ENCODE measurements at regions not wholly inside any gene's neighbourhood (a gene's known extent, or its start where the extent isn't known, plus 50 kb on each side); places are given as distances from the start of the nearest gene placed in this dataset.
"Not testable (repeated sequence)": the region's sequence is repeated elsewhere in the genome, so short reads cannot be mapped to it uniquely, and the experiment has no call there.

GRCh38 chr10:43921881-43922280 lies 273.2 kb upstream of the ZNF32 start:
- DNase-seq = no peak
- intact Hi-C loops (cut with micrococcal nuclease) = no loop called here
- no peak overlapping the region for H3K27ac Mint-ChIP-seq
- no peaks in the 10 kb centered on the region for H3K9me3 Mint-ChIP-seq
- no peaks in the 10 kb centered on the region for H3K36me3 Mint-ChIP-seq (ENCODE audit: low read depth)
- no peaks in the 10 kb centered on the region for H3K4me1 Mint-ChIP-seq (ENCODE audit: low read depth)
- H3K4me3 Mint-ChIP-seq = no peak overlapping the region
- CTCF ChIA-PET = no interaction called here
- no peaks in the 10 kb centered on the region for H3K27me3 Mint-ChIP-seq (ENCODE audit: low read depth)

- DNase-seq = no peak
- Mint-ChIP-seq H3K4me1 (ENCODE audit: low read depth) (no peaks in the 10 kb centered on the region), H3K9me3 (peaks cover 2% of the 10 kb centered on the region), H3K27me3 (ENCODE audit: low read depth) (no peaks in the 10 kb centered on the region), H3K36me3 (ENCODE audit: low read depth) (no peaks in the 10 kb centered on the region), H3K4me3 (no peak overlapping the region), H3K27ac (no peak overlapping the region)
- CTCF ChIA-PET = no interaction called here
- intact Hi-C loops (cut with micrococcal nuclease) = no loop called here
Observed at GRCh38 chr10:43921478-43921877, 272.8 kb upstream of the ZNF32 start.

- CTCF ChIA-PET; H3K9me3 Mint-ChIP-seq; H3K36me3 Mint-ChIP-seq (ENCODE audit: low read depth): not testable (repeated sequence)
Observed at GRCh38 chr10:43920236-43920758, 271.6 kb upstream of the ZNF32 start.

GRCh38 chr10:43913676-43914235 lies 265.1 kb upstream of the ZNF32 start:
- no peaks in the 10 kb centered on the region for H3K4me1 Mint-ChIP-seq (ENCODE audit: low read depth)
- no peak overlapping the region for H3K27ac Mint-ChIP-seq
- H3K27me3 Mint-ChIP-seq (ENCODE audit: low read depth) = no peaks in the 10 kb centered on the region
- CTCF ChIA-PET = interaction anchor here (0.6 kb wide), 1 partner anchor 621 kb away, joined by 3 read pairs; no protein-coding TSS in a partner anchor
- intact Hi-C loops (cut with micrococcal nuclease) = no loop called here
- no peaks in the 10 kb centered on the region for H3K36me3 Mint-ChIP-seq (ENCODE audit: low read depth)
- H3K4me3 Mint-ChIP-seq = no peak overlapping the region
- no peak for DNase-seq
- peaks cover 5% of the 10 kb centered on the region for H3K9me3 Mint-ChIP-seq

More at GRCh38 chr10:43920236-43920758, 271.6 kb upstream of the ZNF32 start:
- H3K27ac Mint-ChIP-seq; DNase-seq; intact Hi-C loops (cut with micrococcal nuclease); H3K27me3 Mint-ChIP-seq (ENCODE audit: low read depth); H3K4me1 Mint-ChIP-seq (ENCODE audit: low read depth); H3K4me3 Mint-ChIP-seq: not testable (repeated sequence)

- DNase-seq = no peak
- Mint-ChIP-seq H3K27me3 (ENCODE audit: low read depth) (no peaks in the 10 kb centered on the region), H3K4me1 (ENCODE audit: low read depth) (no peaks in the 10 kb centered on the region), H3K9me3 (peaks cover 5% of the 10 kb centered on the region), H3K4me3 (no peak overlapping the region), H3K36me3 (ENCODE audit: low read depth) (no peaks in the 10 kb centered on the region), H3K27ac (no peak overlapping the region)
- intact Hi-C loops (cut with micrococcal nuclease) = no loop called here
- CTCF ChIA-PET = no interaction called here
Observed at GRCh38 chr10:43912469-43912868, 263.8 kb upstream of the ZNF32 start.

GRCh38 chr10:43906490-43906889 lies 257.8 kb upstream of the ZNF32 start:
- DNase-seq = no peak
- Mint-ChIP-seq H3K4me1 (ENCODE audit: low read depth) (no peaks in the 10 kb centered on the region), H3K27ac (no peak overlapping the region), H3K27me3 (ENCODE audit: low read depth) (no peaks in the 10 kb centered on the region), H3K36me3 (ENCODE audit: low read depth) (no peaks in the 10 kb centered on the region), H3K4me3 (no peak overlapping the region), H3K9me3 (no peaks in the 10 kb centered on the region)
- CTCF ChIA-PET = no interaction called here
- intact Hi-C loops (cut with micrococcal nuclease) = no loop called here

- H3K36me3 Mint-ChIP-seq (ENCODE audit: low read depth) = no peaks in the 10 kb centered on the region
- no peaks in the 10 kb centered on the region for H3K9me3 Mint-ChIP-seq
- H3K27me3 Mint-ChIP-seq (ENCODE audit: low read depth) = no peaks in the 10 kb centered on the region
- H3K4me3 Mint-ChIP-seq = no peak overlapping the region
- no peaks in the 10 kb centered on the region for H3K4me1 Mint-ChIP-seq (ENCODE audit: low read depth)
- no peak overlapping the region for H3K27ac Mint-ChIP-seq
- no peak for DNase-seq
- intact Hi-C loops (cut with micrococcal nuclease) = no loop called here
- CTCF ChIA-PET = interaction anchor here (0.5 to 1.2 kb wide), 2 partner anchors 216 to 234 kb away, joined by 3 to 4 read pairs; no protein-coding TSS in a partner anchor
Observed at GRCh38 chr10:43905512-43906236, 257.0 kb upstream of the ZNF32 start.

GRCh38 chr10:43904844-43905243 lies 256.2 kb upstream of the ZNF32 start:
- no peaks in the 10 kb centered on the region for H3K4me1 Mint-ChIP-seq (ENCODE audit: low read depth)
- CTCF ChIA-PET = interaction anchor here (0.6 to 1.2 kb wide), 3 partner anchors 27 to 215 kb away, joined by 3 to 4 read pairs (median 3); no protein-coding TSS in a partner anchor
- no peak overlapping the region for H3K27ac Mint-ChIP-seq
- H3K27me3 Mint-ChIP-seq (ENCODE audit: low read depth) = no peaks in the 10 kb centered on the region
- intact Hi-C loops (cut with micrococcal nuclease) = no loop called here
- no peaks in the 10 kb centered on the region for H3K36me3 Mint-ChIP-seq (ENCODE audit: low read depth)
- no peak for DNase-seq
- H3K4me3 Mint-ChIP-seq = no peak overlapping the region
- H3K9me3 Mint-ChIP-seq = no peaks in the 10 kb centered on the region

GRCh38 chr10:43904301-43904700 lies 255.6 kb upstream of the ZNF32 start:
- H3K36me3 Mint-ChIP-seq (ENCODE audit: low read depth) = no peaks in the 10 kb centered on the region
- CTCF ChIA-PET = interaction anchor here (1.2 kb wide), 1 partner anchor 215 kb away, joined by 4 read pairs; no protein-coding TSS in a partner anchor
- H3K4me3 Mint-ChIP-seq = no peak overlapping the region
- intact Hi-C loops (cut with micrococcal nuclease) = no loop called here
- H3K4me1 Mint-ChIP-seq (ENCODE audit: low read depth) = no peaks in the 10 kb centered on the region
- no peaks in the 10 kb centered on the region for H3K9me3 Mint-ChIP-seq
- no peak for DNase-seq
- no peak overlapping the region for H3K27ac Mint-ChIP-seq
- H3K27me3 Mint-ChIP-seq (ENCODE audit: low read depth) = no peaks in the 10 kb centered on the region

GRCh38 chr10:43903451-43903850 lies 254.8 kb upstream of the ZNF32 start:
- H3K36me3 Mint-ChIP-seq (ENCODE audit: low read depth) = no peaks in the 10 kb centered on the region
- no peaks in the 10 kb centered on the region for H3K27me3 Mint-ChIP-seq (ENCODE audit: low read depth)
- intact Hi-C loops (cut with micrococcal nuclease) = no loop called here
- no peak overlapping the region for H3K27ac Mint-ChIP-seq
- H3K9me3 Mint-ChIP-seq = no peaks in the 10 kb centered on the region
- H3K4me3 Mint-ChIP-seq = no peak overlapping the region
- DNase-seq = no peak
- H3K4me1 Mint-ChIP-seq (ENCODE audit: low read depth) = no peaks in the 10 kb centered on the region
- CTCF ChIA-PET = no interaction called here

GRCh38 chr10:43902842-43903241 lies 254.2 kb upstream of the ZNF32 start:
- H3K27ac Mint-ChIP-seq = no peak overlapping the region
- no peaks in the 10 kb centered on the region for H3K27me3 Mint-ChIP-seq (ENCODE audit: low read depth)
- no peaks in the 10 kb centered on the region for H3K36me3 Mint-ChIP-seq (ENCODE audit: low read depth)
- H3K9me3 Mint-ChIP-seq = no peaks in the 10 kb centered on the region
- intact Hi-C loops (cut with micrococcal nuclease) = no loop called here
- H3K4me1 Mint-ChIP-seq (ENCODE audit: low read depth) = no peaks in the 10 kb centered on the region
- CTCF ChIA-PET = no interaction called here
- no peak overlapping the region for H3K4me3 Mint-ChIP-seq
- no peak for DNase-seq

- H3K27ac Mint-ChIP-seq = no peak overlapping the region
- intact Hi-C loops (cut with micrococcal nuclease) = no loop called here
- CTCF ChIA-PET = interaction anchor here (0.6 kb wide), 1 partner anchor 123 kb away, joined by 3 read pairs; no protein-coding TSS in a partner anchor
- no peaks in the 10 kb centered on the region for H3K9me3 Mint-ChIP-seq
- H3K4me1 Mint-ChIP-seq (ENCODE audit: low read depth) = no peaks in the 10 kb centered on the region
- no peaks in the 10 kb centered on the region for H3K36me3 Mint-ChIP-seq (ENCODE audit: low read depth)
- no peak for DNase-seq
- H3K27me3 Mint-ChIP-seq (ENCODE audit: low read depth) = no peaks in the 10 kb centered on the region
- no peak overlapping the region for H3K4me3 Mint-ChIP-seq
Observed at GRCh38 chr10:43901744-43902504, 253.2 kb upstream of the ZNF32 start.

All from activated naive CD4-positive, alpha-beta T cell treated with anti-CD3 and anti-CD28 coated beads for 36 hours (primary cell).